Cardiac septum (tissue), 1 donor: ENCODE measurements at regions not wholly inside any gene's neighbourhood (a gene's known extent, or its start where the extent isn't known, plus 50 kb on each side); places are given as distances from the start of the nearest gene placed in this dataset.

ENCODE experiments used
- DNase-seq: peaks from one replicate; pipeline ENCODE4 v3.0.0-alpha.2; 2020; ENCODE audit warnings: low spot score
- intact Hi-C: fragments of 100-400 bp; cut with DNase I; formaldehyde crosslinking; loops from one replicate; pipeline ENCODE4 v1.14.0; 2022
- donor health status: DM: no; HTN: no; CAD: no.

GRCh38 chr22:48577014-48577690 lies 1250.5 kb downstream of the BRD1 start:
- no peak for DNase-seq
- intact Hi-C loops = loop anchor here (5.0 kb wide), 1 partner anchor 730 kb away; no protein-coding TSS in a partner anchor

GRCh38 chr22:48576333-48577013 lies 1251.2 kb downstream of the BRD1 start:
- DNase-seq = no peak
- intact Hi-C loops = loop anchor here (5.0 kb wide), 1 partner anchor 731 kb away; no protein-coding TSS in a partner anchor

GRCh38 chr22:48575618-48576332 lies 1251.9 kb downstream of the BRD1 start:
- no peak for DNase-seq
- intact Hi-C loops = loop anchor here (5.0 kb wide), 1 partner anchor 732 kb away; no protein-coding TSS in a partner anchor

GRCh38 chr22:48574776-48575617 lies 1252.7 kb downstream of the BRD1 start:
- DNase-seq = no peak
- intact Hi-C loops = loop anchor here (5.0 kb wide), 1 partner anchor 732 kb away; no protein-coding TSS in a partner anchor

- DNase-seq = no peak
- intact Hi-C loops = no loop called here
Measured at GRCh38 chr22:48573766-48574165, 1253.9 kb downstream of the BRD1 start.

- intact Hi-C loops = no loop called here
- no peak for DNase-seq
Measured at GRCh38 chr22:48572951-48573350, 1254.7 kb downstream of the BRD1 start.

- intact Hi-C loops = no loop called here
- DNase-seq = no peak
Measured at GRCh38 chr22:48570912-48571311, 1256.8 kb downstream of the BRD1 start.

- intact Hi-C loops = no loop called here
- no peak for DNase-seq
Measured at GRCh38 chr22:48569476-48570233, 1258.0 kb downstream of the BRD1 start.

GRCh38 chr22:48568736-48569330 lies 1258.8 kb downstream of the BRD1 start:
- intact Hi-C loops = no loop called here
- no peak for DNase-seq

- no peak for DNase-seq
Measured at GRCh38 chr22:48567213-48567975, 1260.3 kb downstream of the BRD1 start.

GRCh38 chr22:48566741-48567140 lies 1260.9 kb downstream of the BRD1 start:
- intact Hi-C loops = no loop called here
- DNase-seq = no peak

More at GRCh38 chr22:48567213-48567975, 1260.3 kb downstream of the BRD1 start:
- intact Hi-C loops = no loop called here

- DNase-seq = no peak
- intact Hi-C loops = no loop called here
Measured at GRCh38 chr22:48565901-48566501, 1261.7 kb downstream of the BRD1 start.

- no peak for DNase-seq
- intact Hi-C loops = no loop called here
Measured at GRCh38 chr22:48564995-48565394, 1262.7 kb downstream of the BRD1 start.

- no peak for DNase-seq
Measured at GRCh38 chr22:48563966-48564330, 1263.7 kb downstream of the BRD1 start.

GRCh38 chr22:48563118-48563965 lies 1264.3 kb downstream of the BRD1 start:
- intact Hi-C loops = no loop called here
- DNase-seq = no peak

More at GRCh38 chr22:48563966-48564330, 1263.7 kb downstream of the BRD1 start:
- intact Hi-C loops = no loop called here

- no peak for DNase-seq
- intact Hi-C loops = no loop called here
Measured at GRCh38 chr22:48561676-48562075, 1266.0 kb downstream of the BRD1 start.
